GM23248 (cell line): ENCODE measurements at regions not wholly inside any gene's neighbourhood (a gene's known extent, or its start where the extent isn't known, plus 50 kb on each side); places are given as distances from the start of the nearest gene placed in this dataset.

Source experiments
- EZH2 ChIP-seq: fragments of 200-600 bp; sonication (generic); IDR thresholded peaks from 2 replicates; pipeline ENCODE4 v1.6.1; 2018; ENCODE audit warnings: antibody characterized with exemption, mild to moderate bottlenecking; ENCODE audit not compliant: insufficient read depth, poor library complexity, severe bottlenecking
- EZH2phosphoT487 ChIP-seq: fragments of 200-600 bp; sonication (generic); IDR thresholded peaks from 2 replicates; pipeline ENCODE4 v1.6.1; 2018; ENCODE audit warnings: antibody characterized with exemption, moderate library complexity, mild to moderate bottlenecking, low read depth; ENCODE audit not compliant: insufficient read depth

DNA sequence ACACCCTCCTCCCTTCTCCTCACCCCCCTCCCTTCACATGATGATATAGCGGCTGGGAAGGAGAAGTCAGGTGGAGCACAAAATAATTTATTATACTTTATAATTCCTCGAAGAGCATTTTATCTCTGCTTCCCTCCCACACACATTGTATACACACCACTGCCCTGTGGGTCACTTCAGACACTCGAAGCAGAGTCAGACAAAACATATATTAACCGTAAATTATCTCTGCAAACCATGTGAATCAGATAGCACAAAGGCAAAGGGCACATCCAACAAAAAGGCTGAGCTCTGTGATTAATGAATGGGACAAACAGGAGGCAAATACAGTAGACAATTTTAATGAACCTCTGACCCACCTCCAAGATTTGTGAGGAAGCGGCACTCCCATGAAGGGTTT is 450.7 kb downstream of the GALC start:
- TF ChIP-seq EZH2 = no peak
- TF ChIP-seq EZH2phosphoT487 = no peak
